Vagina (tissue), 2 donors: ENCODE measurements at regions not wholly inside any gene's neighbourhood (a gene's known extent, or its start where the extent isn't known, plus 50 kb on each side); places are given as distances from the start of the nearest gene placed in this dataset.
A peak's percentile ranks its signal among the peaks of the same experiment; 100 is the strongest.

Experiments
- DNase-seq, 2 donors: peaks; one replicate each; pipeline ENCODE4 v3.0.0-alpha.2; 2017; ENCODE audit errors: extremely low spot score in 2 of 2
- H3K27ac ChIP-seq: fragments of 200-600 bp; sonication (generic); one replicate; pipeline ENCODE4 v1.5.1; 2019
- H3K27me3 ChIP-seq: fragments of 200-600 bp; sonication (generic); one replicate; pipeline ENCODE4 v1.5.1; 2019
- H3K36me3 ChIP-seq, 2 donors: fragments of 200-600 bp; sonication (generic); one replicate each; pipeline ENCODE4 v1.5.1; 2017 to 2019
- H3K4me1 ChIP-seq: fragments of 200-600 bp; sonication (generic); one replicate; pipeline ENCODE4 v1.5.1; 2019
- H3K4me3 ChIP-seq, 2 donors: fragments of 200-600 bp; sonication (generic); 1 replicate in 1 of 2; 2 replicates in 1 of 2; pipeline ENCODE4 v1.5.1; 2016 to 2019
- H3K9me3 ChIP-seq: fragments of 200-600 bp; sonication (generic); one replicate; pipeline ENCODE4 v1.5.1; 2019
- CTCF ChIP-seq, 3 experiments: fragments of 450-650 bp in 2 of 3; fragments of 200-600 bp in 1 of 3; sonication (generic) in 1 of 3; IDR thresholded peaks; one replicate each; pipeline ENCODE4 v1.5.1; 2017 to 2019; ENCODE audit warnings: antibody characterized with exemption in 3 of 3, mild to moderate bottlenecking in 2 of 3, moderate library complexity in 2 of 3
- POLR2A ChIP-seq, 2 donors: fragments of 450-650 bp; IDR thresholded peaks; one replicate each; pipeline ENCODE4 v1.6.1; 2017; ENCODE audit warnings: antibody characterized with exemption in 2 of 2, mild to moderate bottlenecking in 2 of 2, moderate library complexity in 2 of 2
- POLR2AphosphoS5 ChIP-seq, 2 donors: sonication (generic); formaldehyde crosslinking; IDR thresholded peaks; one replicate each; pipeline ENCODE4 v1.9.0; 2017; ENCODE audit warnings: antibody characterized with exemption in 2 of 2, mild to moderate bottlenecking in 2 of 2, low read depth in 1 of 2; ENCODE audit not compliant: insufficient read depth in 1 of 2
- intact Hi-C: fragments of 100-400 bp; cut with DNase I; formaldehyde crosslinking; loops from one replicate; pipeline ENCODE4 v1.15.1; 2023

GRCh38 chr10:110357871-110358270 lies 53.2 kb upstream of the SMNDC1 start:
- no peaks in the 10 kb centered on the region for H3K36me3 ChIP-seq
- no peak overlapping the region for H3K4me3 ChIP-seq
- H3K9me3 ChIP-seq, result no peaks in the 10 kb centered on the region
- no peak for DNase-seq
- H3K27ac ChIP-seq, result no peak overlapping the region
- TF ChIP-seq POLR2A (IDR thresholded peaks at IDR 0.05) (no peak), CTCF (IDR thresholded peaks at IDR 0.05) (no peak), POLR2AphosphoS5 (IDR thresholded peaks at IDR 0.05; ENCODE audit: insufficient read depth in 1 of 2, low read depth in 1 of 2) (no peak)
- no peaks in the 10 kb centered on the region for H3K27me3 ChIP-seq
- peaks cover 32% of the 10 kb centered on the region for H3K4me1 ChIP-seq
- intact Hi-C loops, result no loop called here

GRCh38 chr10:110358278-110358677 lies 53.6 kb upstream of the SMNDC1 start:
- H3K27me3 ChIP-seq, result no peaks in the 10 kb centered on the region
- H3K27ac ChIP-seq, result no peak overlapping the region
- no peak overlapping the region for H3K4me3 ChIP-seq
- no peaks in the 10 kb centered on the region for H3K9me3 ChIP-seq
- no peaks in the 10 kb centered on the region for H3K36me3 ChIP-seq
- no peak for TF ChIP-seq CTCF (IDR thresholded peaks at IDR 0.05)
- peaks cover 28% of the 10 kb centered on the region for H3K4me1 ChIP-seq
- intact Hi-C loops, result no loop called here
- no peak for DNase-seq

GRCh38 chr10:110358869-110359629 lies 54.3 kb upstream of the SMNDC1 start:
- Histone ChIP-seq H3K36me3 (no peaks in the 10 kb centered on the region), H3K27me3 (no peaks in the 10 kb centered on the region), H3K4me1 (peaks cover 20% of the 10 kb centered on the region), H3K27ac (no peak overlapping the region), H3K9me3 (no peaks in the 10 kb centered on the region), H3K4me3 (no peak overlapping the region)
- no peak for DNase-seq
- no peak for TF ChIP-seq CTCF (IDR thresholded peaks at IDR 0.05)
- peak in 1 of 2 donors; percentile 18 for TF ChIP-seq POLR2AphosphoS5 (IDR thresholded peaks at IDR 0.05; ENCODE audit: insufficient read depth in 1 of 2, low read depth in 1 of 2)
- intact Hi-C loops, result no loop called here

GRCh38 chr10:110360857-110361474 lies 56.2 kb upstream of the SMNDC1 start:
- Histone ChIP-seq H3K27ac (no peak overlapping the region), H3K27me3 (no peaks in the 10 kb centered on the region), H3K4me3 (no peak overlapping the region), H3K9me3 (no peaks in the 10 kb centered on the region), H3K36me3 (no peaks in the 10 kb centered on the region), H3K4me1 (peaks cover 13% of the 10 kb centered on the region)
- TF ChIP-seq CTCF (IDR thresholded peaks at IDR 0.05), result no peak
- TF ChIP-seq POLR2A (IDR thresholded peaks at IDR 0.05), result no peak
- TF ChIP-seq POLR2AphosphoS5 (IDR thresholded peaks at IDR 0.05; ENCODE audit: insufficient read depth in 1 of 2, low read depth in 1 of 2), result no peak
- intact Hi-C loops, result no loop called here
- no peak for DNase-seq

GRCh38 chr10:110361800-110362456 lies 57.2 kb upstream of the SMNDC1 start:
- peaks cover 13% of the 10 kb centered on the region for H3K4me1 ChIP-seq

More at GRCh38 chr10:110361800-110362456, 57.2 kb upstream of the SMNDC1 start:
- Histone ChIP-seq H3K4me3 (no peak overlapping the region), H3K9me3 (no peaks in the 10 kb centered on the region), H3K27ac (no peak overlapping the region), H3K36me3 (no peaks in the 10 kb centered on the region), H3K27me3 (no peaks in the 10 kb centered on the region)
- TF ChIP-seq POLR2AphosphoS5 (IDR thresholded peaks at IDR 0.05; ENCODE audit: insufficient read depth in 1 of 2, low read depth in 1 of 2) (no peak), CTCF (IDR thresholded peaks at IDR 0.05) (no peak), POLR2A (IDR thresholded peaks at IDR 0.05) (no peak)
- no peak for DNase-seq
- intact Hi-C loops, result no loop called here
